ENCODE measurements at regions not wholly inside any gene's neighbourhood (a gene's known extent, or its start where the extent isn't known, plus 50 kb on each side); places are given as distances from the start of the nearest gene placed in this dataset.

- no peak overlapping the region for H3K27ac ChIP-seq
- H3K4me1 ChIP-seq: no peaks in the 10 kb centered on the region
- no peaks in the 10 kb centered on the region for H3K36me3 ChIP-seq
- no peak for TF ChIP-seq CTCF (IDR thresholded peaks at IDR 0.05)
- TF ChIP-seq POLR2A (IDR thresholded peaks at IDR 0.05): no peak
- no peaks in the 10 kb centered on the region for H3K9me3 ChIP-seq
- intact Hi-C loops (cut with DNase I): no loop called here
- no peaks in the 10 kb centered on the region for H3K27me3 ChIP-seq
- 83 to 85% methylated on average over 1 of the region's 1 CpG for WGBS, 2 donors
- H3K4me3 ChIP-seq (replicated peaks in 1 of 3): no peak overlapping the region
- no peak for DNase-seq
Measured at GRCh38 chr9:105969636-105970035, 275.3 kb downstream of the TMEM38B start.

- no peak for TF ChIP-seq CTCF (IDR thresholded peaks at IDR 0.05)
- TF ChIP-seq POLR2A (IDR thresholded peaks at IDR 0.05): no peak
- Histone ChIP-seq H3K36me3 (no peaks in the 10 kb centered on the region), H3K9me3 (no peaks in the 10 kb centered on the region), H3K27ac (no peak overlapping the region), H3K4me1 (no peaks in the 10 kb centered on the region), H3K27me3 (no peaks in the 10 kb centered on the region), H3K4me3 (replicated peaks in 1 of 3) (no peak overlapping the region)
- intact Hi-C loops (cut with DNase I): no loop called here
- WGBS, 2 donors: 47 to 71% methylated on average over 2 of the region's 2 CpGs
- no peak for DNase-seq
Measured at GRCh38 chr9:105971986-105972385, 277.6 kb downstream of the TMEM38B start.

GRCh38 chr9:105972466-105973204 is 278.3 kb downstream of the TMEM38B start:
- no peaks in the 10 kb centered on the region for H3K9me3 ChIP-seq
- H3K36me3 ChIP-seq: no peaks in the 10 kb centered on the region
- no peaks in the 10 kb centered on the region for H3K4me1 ChIP-seq
- TF ChIP-seq POLR2A (IDR thresholded peaks at IDR 0.05): no peak
- H3K27ac ChIP-seq: no peak overlapping the region
- no peak overlapping the region for H3K4me3 ChIP-seq (replicated peaks in 1 of 3)
- intact Hi-C loops (cut with DNase I): no loop called here
- 71 to 74% methylated on average over 6 of the region's 6 CpGs for WGBS, 2 donors
- H3K27me3 ChIP-seq: no peaks in the 10 kb centered on the region
- DNase-seq: no peak

- intact Hi-C loops (cut with DNase I): no loop called here
- Histone ChIP-seq H3K4me1 (no peaks in the 10 kb centered on the region), H3K27ac (no peak overlapping the region), H3K4me3 (replicated peaks in 1 of 3) (no peak overlapping the region), H3K36me3 (no peaks in the 10 kb centered on the region), H3K27me3 (no peaks in the 10 kb centered on the region), H3K9me3 (no peaks in the 10 kb centered on the region)
- WGBS, 2 donors: 71 to 81% methylated on average over 3 of the region's 3 CpGs
- no peak for DNase-seq
- no peak for TF ChIP-seq CTCF (IDR thresholded peaks at IDR 0.05)
- TF ChIP-seq POLR2A (IDR thresholded peaks at IDR 0.05): no peak
Measured at GRCh38 chr9:105973951-105974351, 279.6 kb downstream of the TMEM38B start.

- H3K27ac ChIP-seq: no peak overlapping the region
- WGBS, 2 donors: 80 to 86% methylated on average over 14 of the region's 14 CpGs
- no peak for TF ChIP-seq POLR2A (IDR thresholded peaks at IDR 0.05)
- DNase-seq: no peak
- intact Hi-C loops (cut with DNase I): no loop called here
- no peaks in the 10 kb centered on the region for H3K9me3 ChIP-seq
- no peaks in the 10 kb centered on the region for H3K4me1 ChIP-seq
- H3K36me3 ChIP-seq: no peaks in the 10 kb centered on the region
- H3K27me3 ChIP-seq: no peaks in the 10 kb centered on the region
- no peak overlapping the region for H3K4me3 ChIP-seq (replicated peaks in 1 of 3)
Measured at GRCh38 chr9:105975886-105976645, 281.7 kb downstream of the TMEM38B start.

GRCh38 chr9:105978336-105978735 is 284.0 kb downstream of the TMEM38B start:
- H3K27ac ChIP-seq: no peak overlapping the region
- H3K27me3 ChIP-seq: no peaks in the 10 kb centered on the region
- no peak for TF ChIP-seq CTCF (IDR thresholded peaks at IDR 0.05)
- no peak for TF ChIP-seq POLR2A (IDR thresholded peaks at IDR 0.05)
- no peaks in the 10 kb centered on the region for H3K4me1 ChIP-seq
- DNase-seq: no peak
- no peak overlapping the region for H3K4me3 ChIP-seq (replicated peaks in 1 of 3)
- intact Hi-C loops (cut with DNase I): no loop called here
- 65 to 79% methylated on average over 7 of the region's 7 CpGs for WGBS, 2 donors
- no peaks in the 10 kb centered on the region for H3K36me3 ChIP-seq
- no peaks in the 10 kb centered on the region for H3K9me3 ChIP-seq
